ENCODE measurements at regions not wholly inside any gene's neighbourhood (a gene's known extent, or its start where the extent isn't known, plus 50 kb on each side); places are given as distances from the start of the nearest gene placed in this dataset.
A peak's percentile ranks its signal among the peaks of the same experiment; 100 is the strongest.

DNA sequence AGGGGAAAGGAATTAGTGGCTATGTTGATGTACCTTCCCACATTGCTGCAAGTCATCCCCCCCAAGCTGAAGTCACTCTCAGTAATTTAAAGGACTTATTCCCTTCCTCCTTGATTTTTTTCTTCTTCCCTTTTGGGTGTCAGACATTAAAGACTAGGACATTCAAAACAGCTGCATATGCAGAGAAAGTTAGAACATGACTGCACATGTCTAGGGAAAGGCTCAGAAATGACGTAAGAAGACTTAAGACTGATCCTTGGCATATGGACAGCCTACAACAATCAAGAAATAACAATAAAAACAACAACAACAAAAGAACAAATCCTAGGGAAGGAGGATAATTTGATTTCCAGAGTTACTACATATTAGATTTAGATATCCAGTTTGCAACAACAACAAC is 997.5 kb downstream of the TLE4 start:
- DNase-seq (ENCODE audit: low read depth) = no peak

DNA sequence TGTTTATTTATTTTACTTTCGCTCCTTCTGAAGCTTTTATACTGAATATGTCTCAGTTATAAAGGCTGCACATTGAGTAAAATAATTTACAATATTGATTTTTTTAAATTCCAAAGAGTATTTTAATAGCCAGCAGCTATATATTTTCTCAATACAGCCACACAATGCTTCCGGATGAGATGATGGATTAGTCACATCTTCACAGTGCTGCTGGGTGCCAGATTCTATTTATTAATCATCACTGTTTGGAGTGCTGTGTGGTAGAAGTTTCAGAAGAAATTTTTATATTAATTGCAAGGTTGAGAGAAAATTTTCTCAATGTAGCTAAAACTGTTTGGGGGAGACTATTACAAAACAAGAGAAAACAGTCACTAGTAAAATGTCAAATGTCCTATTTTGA is 989.8 kb downstream of the TLE4 start:
- DNase-seq (ENCODE audit: low read depth) = no peak

GRCh38 chr9:80560976-80561375 is 989.2 kb downstream of the TLE4 start:
- no peak for DNase-seq (ENCODE audit: low read depth)

GRCh38 chr9:80557256-80557655 is 985.5 kb downstream of the TLE4 start:
- DNase-seq (ENCODE audit: low read depth) = no peak

DNA sequence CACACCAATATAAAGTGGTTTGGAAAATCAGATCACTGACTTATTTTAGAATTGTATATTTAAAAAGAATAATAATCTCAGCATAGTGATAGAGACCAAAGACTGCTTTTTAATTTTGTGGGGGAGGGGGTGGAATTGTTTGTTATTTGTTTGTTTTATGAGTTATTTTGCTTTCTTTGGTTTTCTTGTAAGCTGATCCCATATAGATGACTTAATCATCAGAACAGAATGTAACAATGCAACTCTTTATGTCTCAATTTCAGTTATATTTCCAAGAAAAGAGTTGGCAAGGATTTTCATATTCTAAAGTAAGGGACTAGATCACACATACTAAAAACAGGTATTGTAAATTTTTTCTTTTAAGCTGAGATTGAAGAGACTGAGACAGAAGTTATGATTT is 984.9 kb downstream of the TLE4 start:
- DNase-seq (ENCODE audit: low read depth) = no peak

DNA sequence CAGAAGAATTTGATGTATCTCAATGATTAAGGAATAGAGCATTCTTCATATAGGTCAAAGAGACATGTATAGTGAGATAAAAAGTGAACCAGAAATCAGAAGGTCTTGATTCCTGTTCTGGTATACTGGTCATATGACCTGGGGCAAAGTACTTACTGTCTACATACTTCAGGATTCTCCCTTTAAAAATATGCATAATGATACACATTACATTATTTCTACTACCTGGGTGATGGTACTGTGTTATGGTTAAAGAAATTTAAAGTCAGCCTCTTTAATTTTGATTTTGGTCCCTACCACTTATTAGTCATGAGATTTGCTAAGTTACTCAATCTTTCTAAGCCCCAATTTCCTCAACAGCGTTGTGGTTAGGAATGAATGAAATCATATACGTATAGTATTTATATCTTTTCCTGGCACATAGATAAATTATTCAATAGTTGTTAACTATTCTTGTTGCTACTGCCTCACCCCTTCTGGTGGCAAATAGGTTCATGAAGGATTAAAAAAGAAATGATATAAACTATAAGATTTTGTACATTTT is 984.1 kb downstream of the TLE4 start:
- DNase-seq (ENCODE audit: low read depth) = no peak

GRCh38 chr9:80554856-80555255 is 983.1 kb downstream of the TLE4 start:
- no peak for DNase-seq (ENCODE audit: low read depth)

GRCh38 chr9:80554301-80554700 is 982.5 kb downstream of the TLE4 start:
- DNase-seq (ENCODE audit: low read depth) = no peak

- peak; percentile 50 for DNase-seq (ENCODE audit: low read depth)
Observed at GRCh38 chr9:80552931-80553330, 981.2 kb downstream of the TLE4 start.

GRCh38 chr9:80550181-80550580 is 978.4 kb downstream of the TLE4 start:
- DNase-seq (ENCODE audit: low read depth) = no peak

GRCh38 chr9:80547613-80548012 is 975.8 kb downstream of the TLE4 start:
- DNase-seq (ENCODE audit: low read depth) = no peak

GRCh38 chr9:80540387-80540786 is 968.6 kb downstream of the TLE4 start:
- DNase-seq (ENCODE audit: low read depth) = no peak

- no peak for DNase-seq (ENCODE audit: low read depth)
Observed at GRCh38 chr9:80538976-80539375, 967.2 kb downstream of the TLE4 start.

DNA sequence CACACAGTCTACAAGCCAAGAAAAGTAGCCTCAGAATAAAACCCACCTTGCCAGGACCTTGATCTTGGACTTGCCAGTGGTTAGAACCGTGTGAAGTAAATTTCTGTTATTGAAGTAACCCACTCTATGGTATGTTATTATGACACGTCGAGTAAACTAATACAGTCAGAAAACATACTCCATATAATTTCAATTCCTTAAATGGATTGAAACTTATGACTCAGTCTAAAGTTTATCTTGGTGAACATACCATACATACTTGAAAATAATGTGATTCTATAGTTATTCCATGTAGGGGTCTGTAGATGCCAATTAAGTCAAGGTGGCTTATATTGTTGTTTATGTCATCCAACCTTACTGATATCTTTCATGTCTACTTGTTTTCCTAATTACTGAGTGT is 950.7 kb downstream of the TLE4 start:
- no peak for DNase-seq (ENCODE audit: low read depth)

GRCh38 chr9:80521151-80521550 is 949.4 kb downstream of the TLE4 start:
- DNase-seq (ENCODE audit: low read depth) = no peak

DNA sequence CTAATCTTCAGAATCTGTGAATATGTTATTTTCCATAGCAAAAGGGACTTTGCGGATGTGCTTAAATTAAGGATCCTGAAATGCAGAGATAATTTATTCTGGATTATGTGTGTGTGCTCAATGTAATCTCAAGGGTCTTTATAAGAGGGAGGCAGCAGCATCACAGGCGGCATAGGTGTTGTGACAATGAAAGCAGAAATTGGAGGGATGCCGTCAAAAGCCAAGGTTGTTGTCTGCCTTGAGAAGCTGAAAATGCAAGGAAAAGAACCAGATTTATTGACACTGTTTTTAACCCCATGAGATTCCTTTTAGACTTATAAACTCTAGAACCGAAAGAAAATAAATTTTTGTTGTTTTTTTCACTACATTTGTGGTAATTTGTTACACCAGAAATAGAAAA is 948.5 kb downstream of the TLE4 start:
- no peak for DNase-seq (ENCODE audit: low read depth)

GRCh38 chr9:80518441-80518840 is 946.7 kb downstream of the TLE4 start:
- DNase-seq (ENCODE audit: low read depth) = no peak

DNA sequence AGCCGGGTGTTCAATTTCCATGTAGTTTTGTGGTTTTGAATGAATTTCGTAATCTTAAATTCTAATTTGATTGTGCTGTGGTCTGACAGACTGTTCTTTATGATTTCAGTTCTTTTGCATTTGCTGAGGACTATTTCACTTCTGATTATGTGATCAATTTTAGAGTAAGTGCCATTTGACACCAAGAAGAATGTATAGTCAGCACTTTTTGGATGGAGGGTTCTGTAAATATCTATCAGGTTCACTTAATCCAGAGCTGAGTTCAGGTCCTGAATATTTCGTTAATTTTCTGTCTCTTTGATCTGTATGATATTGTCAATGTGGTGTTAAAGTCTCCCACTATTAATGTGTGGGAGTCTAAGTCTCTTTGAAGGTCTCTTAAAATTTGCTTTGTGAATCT is 944.9 kb downstream of the TLE4 start:
- DNase-seq (ENCODE audit: low read depth) = no peak

DNA sequence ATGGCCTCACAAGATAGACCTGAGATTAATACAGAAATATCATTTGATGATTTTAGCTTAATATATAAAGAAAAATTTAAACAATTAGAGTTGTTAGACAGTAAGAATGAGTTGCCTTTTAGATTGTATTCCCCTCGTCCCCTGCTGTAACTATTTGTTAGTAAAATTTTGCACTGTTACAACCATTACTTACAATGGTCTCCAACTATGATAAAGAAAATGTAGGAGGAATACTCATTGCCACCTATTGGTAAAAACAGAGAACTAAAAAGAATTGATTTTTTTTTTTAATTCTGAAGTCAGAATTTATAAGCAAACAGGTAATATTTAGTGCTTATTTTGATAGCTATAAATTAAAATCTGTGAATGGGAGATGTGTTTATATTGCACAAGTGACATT is 937.6 kb downstream of the TLE4 start:
- DNase-seq (ENCODE audit: low read depth) = no peak

- DNase-seq (ENCODE audit: low read depth) = no peak
Observed at GRCh38 chr9:80507611-80508010, 935.8 kb downstream of the TLE4 start.

DNA sequence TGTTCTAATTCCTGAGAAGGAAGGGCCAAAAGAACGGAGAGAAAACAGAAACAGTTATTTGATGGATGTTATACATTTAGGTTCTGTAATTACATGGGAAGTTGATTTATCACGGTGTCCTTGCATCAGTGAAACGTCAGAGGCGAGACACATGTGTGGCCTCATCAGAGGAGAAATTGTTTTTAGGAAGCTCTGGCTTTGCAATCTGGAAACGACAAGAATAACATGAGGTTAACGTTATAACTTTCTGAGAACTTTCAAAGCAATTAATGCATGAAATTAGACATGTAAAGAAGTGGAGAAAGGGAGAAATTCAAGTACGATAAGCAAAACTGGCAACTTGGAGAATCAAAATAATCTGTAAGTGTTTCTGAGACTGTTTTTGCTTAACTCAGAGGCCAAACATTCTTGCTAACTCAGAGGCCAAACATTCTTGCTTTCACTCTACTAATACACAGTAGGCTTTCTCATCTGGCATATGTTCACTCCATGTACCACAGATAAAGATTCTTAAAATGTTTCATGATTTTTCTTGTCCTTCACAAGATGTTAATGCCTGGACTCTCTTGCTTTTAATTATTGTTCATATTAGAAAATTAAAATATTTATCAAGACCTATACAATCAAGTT is 933.0 kb downstream of the TLE4 start:
- no peak for DNase-seq (ENCODE audit: low read depth)

DNA sequence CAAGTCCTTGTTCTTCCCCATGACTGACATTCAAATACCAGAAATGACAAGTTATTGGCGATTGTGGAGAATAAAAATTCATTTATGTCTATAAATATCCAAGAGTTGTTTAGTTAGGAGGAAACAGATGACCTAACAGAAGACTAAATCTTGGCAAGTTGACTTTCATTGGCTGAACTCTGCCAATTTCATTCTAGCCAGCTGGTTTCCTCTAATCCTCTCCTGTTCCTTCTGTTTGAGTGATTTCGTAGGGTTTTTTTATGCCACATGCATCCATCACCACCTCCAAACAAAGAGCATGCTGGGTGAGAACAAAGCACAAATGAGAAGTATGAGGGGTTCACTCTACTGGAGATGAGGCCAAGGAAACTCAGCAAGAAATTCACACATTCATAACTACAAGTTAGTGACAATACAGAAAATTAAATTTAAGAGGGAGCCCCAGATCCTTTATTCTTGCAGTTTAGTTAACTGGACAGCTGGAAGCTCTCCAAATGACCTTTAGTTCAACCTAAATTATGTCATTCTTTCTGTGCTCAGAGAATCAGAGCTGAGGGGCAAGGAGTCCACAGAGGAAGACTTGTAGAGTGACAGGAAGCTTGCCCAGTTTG is 932.0 kb downstream of the TLE4 start:
- peak; percentile 60 for DNase-seq (ENCODE audit: low read depth)

GRCh38 chr9:80502306-80502705 is 930.5 kb downstream of the TLE4 start:
- DNase-seq (ENCODE audit: low read depth) = no peak

All from myocyte (in vitro differentiated cells).